Hepatocyte (in vitro differentiated cells): ENCODE measurements at regions not wholly inside any gene's neighbourhood (a gene's known extent, or its start where the extent isn't known, plus 50 kb on each side); places are given as distances from the start of the nearest gene placed in this dataset.

Source experiments
- DNase-seq: peaks from one replicate; pipeline ENCODE4 v3.0.0-alpha.2; 2016; ENCODE audit warnings: low spot score
- H2AFZ ChIP-seq: fragments of 200-600 bp; sonication (generic); 2 replicates; pipeline ENCODE4 v1.6.0; 2016; ENCODE audit warnings: antibody characterized with exemption, mild to moderate bottlenecking
- H3K27ac ChIP-seq: fragments of 200-600 bp; sonication (generic); 2 replicates; pipeline ENCODE4 v1.5.1; 2016; ENCODE audit warnings: mild to moderate bottlenecking
- H3K27me3 ChIP-seq: fragments of 200-600 bp; sonication (generic); 2 replicates; pipeline ENCODE4 v1.6.1; 2016
- H3K36me3 ChIP-seq: fragments of 200-600 bp; sonication (generic); replicated peaks from 2 replicates; pipeline ENCODE4 v1.5.1; 2016; ENCODE audit warnings: low read depth; ENCODE audit not compliant: insufficient read depth
- H3K4me1 ChIP-seq: fragments of 200-600 bp; sonication (generic); 2 replicates; pipeline ENCODE4 v1.5.1; 2016; ENCODE audit warnings: mild to moderate bottlenecking, moderate library complexity; ENCODE audit not compliant: insufficient read depth
- H3K4me2 ChIP-seq: fragments of 200-600 bp; sonication (generic); 2 replicates; pipeline ENCODE4 v1.6.0; 2016
- H3K4me3 ChIP-seq: fragments of 200-600 bp; sonication (generic); 2 replicates; pipeline ENCODE4 v1.5.1; 2016; ENCODE audit warnings: mild to moderate bottlenecking
- H3K79me2 ChIP-seq: fragments of 200-600 bp; sonication (generic); 2 replicates; pipeline ENCODE4 v1.6.0; 2017; ENCODE audit warnings: mild to moderate bottlenecking
- H3K9me2 ChIP-seq: fragments of 200-600 bp; sonication (generic); replicated peaks from 2 replicates; pipeline ENCODE4 v1.6.0; 2017; ENCODE audit warnings: mild to moderate bottlenecking; ENCODE audit not compliant: insufficient read depth
- H3K9me3 ChIP-seq: fragments of 200-600 bp; sonication (generic); 2 replicates; pipeline ENCODE4 v1.5.1; 2016; ENCODE audit warnings: low read depth, mild to moderate bottlenecking
- H4K20me1 ChIP-seq: fragments of 200-600 bp; sonication (generic); 2 replicates; pipeline ENCODE4 v1.6.0; 2016; ENCODE audit warnings: mild to moderate bottlenecking; ENCODE audit not compliant: insufficient read depth, poor library complexity, severe bottlenecking
- CTCF ChIP-seq: fragments of 200-600 bp; sonication (generic); IDR thresholded peaks from 2 replicates; pipeline ENCODE4 v1.5.1; 2016; ENCODE audit warnings: antibody characterized with exemption, mild to moderate bottlenecking; ENCODE audit not compliant: poor library complexity
- EZH2 ChIP-seq: fragments of 200-600 bp; sonication (generic); IDR thresholded peaks from 2 replicates; pipeline ENCODE4 v1.6.1; 2016; ENCODE audit warnings: antibody characterized with exemption, mild to moderate bottlenecking, borderline replicate concordance
- EZH2phosphoT487 ChIP-seq: fragments of 200-600 bp; sonication (generic); IDR thresholded peaks from one replicate; pipeline ENCODE4 v1.6.1; 2018; ENCODE audit warnings: antibody characterized with exemption, mild to moderate bottlenecking, low read depth, moderate library complexity; ENCODE audit not compliant: unreplicated experiment, severe bottlenecking
- WGBS: methylation state at CpG from one replicate; pipeline ENCODE4 v1.1.6; 2016; ENCODE audit warnings: low lambda C conversion rate; ENCODE audit errors: missing lambda C conversion rate; 5-methylcytosine and 5-hydroxymethylcytosine counted together

- no peak overlapping the region for H2AFZ ChIP-seq
- H3K27me3 ChIP-seq = no peaks in the 10 kb centered on the region
- H3K4me2 ChIP-seq = no peak overlapping the region
- no peaks in the 10 kb centered on the region for H3K79me2 ChIP-seq
- 83% methylated on average over 5 of the region's 5 CpGs for WGBS
- no peaks in the 10 kb centered on the region for H3K9me3 ChIP-seq
- H4K20me1 ChIP-seq = no peaks in the 10 kb centered on the region
- H3K9me2 ChIP-seq = no peaks in the 10 kb centered on the region
- H3K27ac ChIP-seq = no peak overlapping the region
- H3K4me1 ChIP-seq = no peaks in the 10 kb centered on the region
- TF ChIP-seq EZH2phosphoT487 (no peak), CTCF (no peak), EZH2 (no peak)
- H3K36me3 ChIP-seq = no peaks in the 10 kb centered on the region
- no peak for DNase-seq
- no peak overlapping the region for H3K4me3 ChIP-seq
These were observed 68.8 kb upstream of the GCSH start for GRCh38 chr16:81164958-81165357.

- Histone ChIP-seq H3K4me1 (no peaks in the 10 kb centered on the region), H3K36me3 (no peaks in the 10 kb centered on the region), H3K9me2 (no peaks in the 10 kb centered on the region), H3K9me3 (no peaks in the 10 kb centered on the region), H3K4me3 (no peak overlapping the region), H4K20me1 (no peaks in the 10 kb centered on the region), H3K27me3 (no peaks in the 10 kb centered on the region), H3K4me2 (no peak overlapping the region), H3K27ac (no peak overlapping the region), H3K79me2 (no peaks in the 10 kb centered on the region), H2AFZ (no peak overlapping the region)
- TF ChIP-seq EZH2 = no peak
- no peak for TF ChIP-seq CTCF
- TF ChIP-seq EZH2phosphoT487 = no peak
- WGBS = 92% methylated on average over 11 of the region's 11 CpGs
- DNase-seq = no peak
These were observed 68.3 kb upstream of the GCSH start for GRCh38 chr16:81164481-81164880.

- WGBS = 79% methylated on average over 9 of the region's 9 CpGs
- H3K36me3 ChIP-seq = no peaks in the 10 kb centered on the region
- H2AFZ ChIP-seq = no peak overlapping the region
- no peaks in the 10 kb centered on the region for H3K9me3 ChIP-seq
- H3K27ac ChIP-seq = no peak overlapping the region
- no peaks in the 10 kb centered on the region for H3K27me3 ChIP-seq
- peak; percentile 28 for DNase-seq
- H3K4me1 ChIP-seq = no peaks in the 10 kb centered on the region
- no peak overlapping the region for H3K4me3 ChIP-seq
- H3K79me2 ChIP-seq = no peaks in the 10 kb centered on the region
- no peak overlapping the region for H3K4me2 ChIP-seq
- no peaks in the 10 kb centered on the region for H4K20me1 ChIP-seq
- TF ChIP-seq EZH2 (no peak), EZH2phosphoT487 (no peak), CTCF (no peak)
- H3K9me2 ChIP-seq = no peaks in the 10 kb centered on the region
These were observed 67.5 kb upstream of the GCSH start for GRCh38 chr16:81163671-81164070.

- Histone ChIP-seq H3K27ac (no peak overlapping the region), H3K36me3 (no peaks in the 10 kb centered on the region), H3K4me1 (no peaks in the 10 kb centered on the region), H2AFZ (no peak overlapping the region), H3K79me2 (no peaks in the 10 kb centered on the region), H3K4me3 (no peak overlapping the region), H3K9me2 (no peaks in the 10 kb centered on the region), H3K4me2 (no peak overlapping the region), H3K27me3 (no peaks in the 10 kb centered on the region), H4K20me1 (no peaks in the 10 kb centered on the region), H3K9me3 (no peaks in the 10 kb centered on the region)
- TF ChIP-seq EZH2 (no peak), CTCF (no peak), EZH2phosphoT487 (no peak)
- no peak for DNase-seq
- WGBS = 91% methylated on average over 6 of the region's 6 CpGs
These were observed 62.8 kb upstream of the GCSH start for GRCh38 chr16:81158964-81159363.
